ENCODE measurements at regions not wholly inside any gene's neighbourhood (a gene's known extent, or its start where the extent isn't known, plus 50 kb on each side); places are given as distances from the start of the nearest gene placed in this dataset.

- FAIRE-seq = no peak
- DNase-seq (ENCODE audit: insufficient read length, low spot score) = no peak
- no peak for TF ChIP-seq CTCF (IDR thresholded peaks at IDR 0.05; ENCODE audit: insufficient read depth, missing control alignments)
Observed at GRCh38 chr9:26157411-26157810, 479.2 kb upstream of the TUSC1 start.

GRCh38 chr9:26152350-26152749 is 474.1 kb upstream of the TUSC1 start:
- no peak for FAIRE-seq
- TF ChIP-seq CTCF (IDR thresholded peaks at IDR 0.05; ENCODE audit: insufficient read depth, missing control alignments) = no peak
- DNase-seq (ENCODE audit: insufficient read length, low spot score) = no peak

GRCh38 chr9:26148128-26148527 is 469.9 kb upstream of the TUSC1 start:
- TF ChIP-seq CTCF (IDR thresholded peaks at IDR 0.05; ENCODE audit: insufficient read depth, missing control alignments) = no peak
- DNase-seq (ENCODE audit: insufficient read length, low spot score) = no peak
- no peak for FAIRE-seq

- FAIRE-seq = no peak
- no peak for DNase-seq (ENCODE audit: insufficient read length, low spot score)
- TF ChIP-seq CTCF (IDR thresholded peaks at IDR 0.05; ENCODE audit: insufficient read depth, missing control alignments) = no peak
Observed at GRCh38 chr9:26145938-26146337, 467.7 kb upstream of the TUSC1 start.

GRCh38 chr9:26142631-26143030 is 464.4 kb upstream of the TUSC1 start:
- FAIRE-seq (no peak), DNase-seq (ENCODE audit: insufficient read length, low spot score) (no peak)
- no peak for TF ChIP-seq CTCF (IDR thresholded peaks at IDR 0.05; ENCODE audit: insufficient read depth, missing control alignments)

- TF ChIP-seq CTCF (IDR thresholded peaks at IDR 0.05; ENCODE audit: insufficient read depth, missing control alignments) = no peak
- FAIRE-seq = no peak
- no peak for DNase-seq (ENCODE audit: insufficient read length, low spot score)
Observed at GRCh38 chr9:26142201-26142600, 464.0 kb upstream of the TUSC1 start.

- no peak for DNase-seq (ENCODE audit: insufficient read length, low spot score)
- no peak for FAIRE-seq
- no peak for TF ChIP-seq CTCF (IDR thresholded peaks at IDR 0.05; ENCODE audit: insufficient read depth, missing control alignments)
Observed at GRCh38 chr9:26133537-26133936, 455.3 kb upstream of the TUSC1 start.

Data from D721Med (cell line).